ENCODE measurements at regions not wholly inside any gene's neighbourhood (a gene's known extent, or its start where the extent isn't known, plus 50 kb on each side); places are given as distances from the start of the nearest gene placed in this dataset.

DNA sequence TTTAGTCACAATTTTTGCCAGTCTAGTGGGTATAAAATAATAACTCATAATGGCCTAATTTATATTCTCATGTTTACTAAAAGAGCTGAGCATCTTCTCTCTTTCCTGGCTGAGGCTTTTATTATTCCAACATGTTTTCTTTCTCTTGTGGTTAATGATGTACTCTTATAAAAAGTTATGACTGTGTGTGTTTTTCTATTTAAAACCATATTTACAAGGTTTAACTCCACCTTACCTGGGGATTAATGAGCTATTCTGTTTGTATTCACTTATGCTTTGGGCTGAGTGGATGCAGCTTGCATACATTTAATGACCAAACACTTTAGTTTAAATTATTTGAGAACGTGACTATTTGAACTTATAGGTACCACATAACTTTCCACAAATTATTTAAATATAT is 1365.7 kb upstream of the SLC10A2 start:
- H2AFZ ChIP-seq (ENCODE audit: low read depth, low read length, poor library complexity, severe bottlenecking) = no peak overlapping the region
- ChIA-PET RAD21 (ENCODE audit: low non-redundant PET in 1 of 2, low total read pairs in 2 of 2, uncharacterized antibody in 2 of 2, unreplicated experiment in 2 of 2) (no interaction called here), POLR2A (no interaction called here), CTCF (no interaction called here)
- no peak overlapping the region for H3K27ac ChIP-seq (ENCODE audit: low read depth, low read length)
- H4K20me1 ChIP-seq (ENCODE audit: insufficient read depth) = no peaks in the 10 kb centered on the region
- no peaks in the 10 kb centered on the region for H3K9me2 ChIP-seq (ENCODE audit: insufficient read depth)
- no peaks in the 10 kb centered on the region for H3K4me1 ChIP-seq (ENCODE audit: control insufficient read depth in 1 of 2, insufficient read depth in 2 of 2, low read length in 2 of 2)
- H3K9me3 ChIP-seq (ENCODE audit: control insufficient read depth in 1 of 2, insufficient read depth in 1 of 2, low read depth in 1 of 2, low read length in 2 of 2) = no peaks in the 10 kb centered on the region
- intact Hi-C loops (cut with micrococcal nuclease) = no loop called here
- no peak overlapping the region for H3K4me3 ChIP-seq (replicated peaks in 1 of 2; ENCODE audit: low read depth in 1 of 2, low read length in 2 of 2)
- DNase-seq (ENCODE audit: low read depth, low spot score) (no peak), ATAC-seq (no peak)
- no peak overlapping the region for H3K4me2 ChIP-seq (ENCODE audit: low read length)
- H3K9ac ChIP-seq (ENCODE audit: low read length) = no peak overlapping the region
- no peaks in the 10 kb centered on the region for H3K27me3 ChIP-seq (ENCODE audit: insufficient read depth, low read length)
- H3K79me2 ChIP-seq (ENCODE audit: insufficient read depth, low read length) = no peaks in the 10 kb centered on the region
- H3K36me3 ChIP-seq (ENCODE audit: control insufficient read depth in 1 of 2, insufficient read depth in 2 of 2, low read length in 2 of 2) = no peaks in the 10 kb centered on the region
- TF ChIP-seq POLR2AphosphoS5 (IDR thresholded peaks at IDR 0.05; ENCODE audit: low read depth, low read length) (no peak), SIN3A (IDR thresholded peaks at IDR 0.05; ENCODE audit: low read depth) (no peak), SP1 (IDR thresholded peaks at IDR 0.05; ENCODE audit: low read depth) (no peak), SRF (IDR thresholded peaks at IDR 0.05; ENCODE audit: low read depth) (no peak), CEBPB (IDR thresholded peaks at IDR 0.05; ENCODE audit: low read depth) (no peak), EZH2phosphoT487 (IDR thresholded peaks at IDR 0.05; ENCODE audit: borderline replicate concordance) (no peak), ZNF274 (IDR thresholded peaks at IDR 0.05; ENCODE audit: low read depth, low read length) (no peak), ZFX (IDR thresholded peaks at IDR 0.05) (no peak), TCF7L2 (IDR thresholded peaks at IDR 0.05; ENCODE audit: borderline replicate concordance, extremely low read depth, insufficient read depth, insufficient read length) (no peak), JUND (IDR thresholded peaks at IDR 0.05) (no peak), EGR1 (IDR thresholded peaks at IDR 0.05; ENCODE audit: low read depth) (no peak), FOSL1 (IDR thresholded peaks at IDR 0.05; ENCODE audit: low read depth) (no peak), EZH2 (IDR thresholded peaks at IDR 0.05) (no peak)
- TF ChIP-seq, protein P1, sequence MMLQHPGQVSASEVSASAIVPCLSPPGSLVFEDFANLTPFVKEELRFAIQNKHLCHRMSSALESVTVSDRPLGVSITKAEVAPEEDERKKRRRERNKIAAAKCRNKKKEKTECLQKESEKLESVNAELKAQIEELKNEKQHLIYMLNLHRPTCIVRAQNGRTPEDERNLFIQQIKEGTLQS (IDR thresholded peaks at IDR 0.05) = no peak
- TF ChIP-seq, protein P2, sequence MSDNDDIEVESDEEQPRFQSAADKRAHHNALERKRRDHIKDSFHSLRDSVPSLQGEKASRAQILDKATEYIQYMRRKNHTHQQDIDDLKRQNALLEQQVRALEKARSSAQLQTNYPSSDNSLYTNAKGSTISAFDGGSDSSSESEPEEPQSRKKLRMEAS (IDR thresholded peaks at IDR 0.05) = no peak
- TF ChIP-seq, protein P3, sequence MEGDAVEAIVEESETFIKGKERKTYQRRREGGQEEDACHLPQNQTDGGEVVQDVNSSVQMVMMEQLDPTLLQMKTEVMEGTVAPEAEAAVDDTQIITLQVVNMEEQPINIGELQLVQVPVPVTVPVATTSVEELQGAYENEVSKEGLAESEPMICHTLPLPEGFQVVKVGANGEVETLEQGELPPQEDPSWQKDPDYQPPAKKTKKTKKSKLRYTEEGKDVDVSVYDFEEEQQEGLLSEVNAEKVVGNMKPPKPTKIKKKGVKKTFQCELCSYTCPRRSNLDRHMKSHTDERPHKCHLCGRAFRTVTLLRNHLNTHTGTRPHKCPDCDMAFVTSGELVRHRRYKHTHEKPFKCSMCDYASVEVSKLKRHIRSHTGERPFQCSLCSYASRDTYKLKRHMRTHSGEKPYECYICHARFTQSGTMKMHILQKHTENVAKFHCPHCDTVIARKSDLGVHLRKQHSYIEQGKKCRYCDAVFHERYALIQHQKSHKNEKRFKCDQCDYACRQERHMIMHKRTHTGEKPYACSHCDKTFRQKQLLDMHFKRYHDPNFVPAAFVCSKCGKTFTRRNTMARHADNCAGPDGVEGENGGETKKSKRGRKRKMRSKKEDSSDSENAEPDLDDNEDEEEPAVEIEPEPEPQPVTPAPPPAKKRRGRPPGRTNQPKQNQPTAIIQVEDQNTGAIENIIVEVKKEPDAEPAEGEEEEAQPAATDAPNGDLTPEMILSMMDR (IDR thresholded peaks at IDR 0.05 in 2 of 3, conservative IDR thresholded peaks at IDR 0.05 in 1 of 3; ENCODE audit: borderline replicate concordance in 1 of 3, insufficient read depth in 1 of 3, low read depth in 2 of 3, low read length in 2 of 3) = no peak
- no TSS peak for BruUV-seq (replicated peaks)

All from HCT116 (cell line).